ENCODE measurements at regions not wholly inside any gene's neighbourhood (a gene's known extent, or its start where the extent isn't known, plus 50 kb on each side); places are given as distances from the start of the nearest gene placed in this dataset.

DNA sequence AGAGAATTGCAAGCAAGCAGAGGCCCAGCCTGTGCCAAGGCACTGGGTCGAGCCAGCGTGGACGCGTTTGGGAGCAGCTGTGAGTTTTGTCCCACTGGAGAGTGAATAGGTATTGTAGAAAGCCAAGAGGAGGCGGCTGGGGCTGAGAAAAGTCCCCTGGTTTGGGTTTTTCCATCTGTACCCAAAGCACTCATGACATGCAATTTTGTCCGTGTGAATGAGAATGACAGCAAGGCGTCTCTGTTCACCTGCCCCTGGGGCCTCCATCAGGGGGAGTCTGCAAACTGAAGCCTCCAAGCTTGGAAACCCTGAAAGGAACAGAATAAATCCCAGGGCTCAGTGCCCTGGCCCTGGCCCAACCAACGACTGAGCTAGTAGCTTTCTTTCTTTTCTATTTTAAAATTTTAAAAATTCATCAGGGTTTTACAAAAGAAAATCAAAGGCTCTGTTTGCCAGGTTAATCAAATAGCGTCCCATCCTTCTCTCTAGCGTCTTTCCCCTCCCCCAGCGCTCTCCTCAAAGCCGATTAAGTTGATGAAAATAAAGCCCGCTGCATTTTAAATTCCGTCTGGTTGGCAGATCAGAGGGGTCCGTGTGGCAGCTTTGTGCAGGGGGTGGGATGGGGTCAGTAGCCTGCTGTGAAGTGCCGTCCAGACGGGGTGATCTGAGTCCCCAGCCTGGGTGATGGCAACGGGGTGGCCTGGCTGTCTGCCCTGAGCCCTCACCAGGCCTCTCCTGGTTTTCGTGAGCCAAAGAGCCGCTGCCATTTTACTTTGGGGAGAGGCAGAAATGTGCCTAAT lies 171.0 kb downstream of the KATNIP start:
- DNase-seq = no peak

DNA sequence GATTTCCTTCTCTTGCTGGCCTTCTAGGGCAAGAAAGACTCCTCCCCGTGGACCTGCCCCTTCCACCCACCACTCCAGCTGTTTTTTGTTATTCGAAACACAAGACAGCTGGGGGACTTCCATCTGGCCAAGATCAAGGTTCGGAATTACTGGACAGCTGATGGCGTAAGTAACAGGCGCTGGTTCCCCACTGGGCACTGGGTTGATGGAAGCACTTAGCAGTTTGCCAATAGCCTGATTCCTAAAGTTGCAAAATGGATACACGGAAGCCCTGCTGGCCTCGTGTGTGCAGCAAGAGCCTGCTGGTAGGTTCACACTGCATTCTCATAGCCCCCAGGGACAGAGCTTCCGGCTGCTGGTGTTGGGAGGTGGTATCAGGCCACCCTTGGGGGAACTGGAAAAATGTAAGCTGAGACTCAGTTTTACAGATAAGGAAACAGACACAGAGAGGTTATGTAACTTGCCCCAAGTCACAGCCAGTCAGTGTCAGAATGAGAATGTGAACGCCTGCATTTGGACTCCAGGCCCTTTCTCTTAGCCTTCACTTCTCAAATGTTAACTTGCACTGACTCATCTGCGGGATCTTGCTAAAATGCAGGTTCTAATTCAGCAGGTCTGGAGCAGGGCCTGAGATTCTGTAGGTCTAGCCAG lies 171.7 kb downstream of the KATNIP start:
- DNase-seq = no peak

DNA sequence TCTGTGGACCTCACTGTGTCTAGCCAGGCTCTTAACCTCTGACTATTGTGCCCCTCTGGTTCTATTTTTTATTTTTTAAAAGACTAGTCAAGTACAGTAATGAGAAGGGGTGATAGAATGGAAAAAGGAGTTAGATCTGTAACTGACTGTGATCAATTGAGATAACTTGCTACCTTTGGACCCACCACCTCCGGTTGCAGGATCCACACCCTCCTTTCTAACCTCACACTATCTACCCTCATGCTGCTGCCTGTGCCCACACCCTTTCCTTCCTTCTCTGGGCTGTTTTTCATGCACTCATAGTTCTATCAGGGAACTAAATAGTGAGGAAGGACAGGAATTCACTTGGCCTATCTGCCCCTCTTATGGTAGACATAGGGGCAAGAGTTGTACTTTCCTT lies 172.3 kb downstream of the KATNIP start:
- no peak for DNase-seq

DNA sequence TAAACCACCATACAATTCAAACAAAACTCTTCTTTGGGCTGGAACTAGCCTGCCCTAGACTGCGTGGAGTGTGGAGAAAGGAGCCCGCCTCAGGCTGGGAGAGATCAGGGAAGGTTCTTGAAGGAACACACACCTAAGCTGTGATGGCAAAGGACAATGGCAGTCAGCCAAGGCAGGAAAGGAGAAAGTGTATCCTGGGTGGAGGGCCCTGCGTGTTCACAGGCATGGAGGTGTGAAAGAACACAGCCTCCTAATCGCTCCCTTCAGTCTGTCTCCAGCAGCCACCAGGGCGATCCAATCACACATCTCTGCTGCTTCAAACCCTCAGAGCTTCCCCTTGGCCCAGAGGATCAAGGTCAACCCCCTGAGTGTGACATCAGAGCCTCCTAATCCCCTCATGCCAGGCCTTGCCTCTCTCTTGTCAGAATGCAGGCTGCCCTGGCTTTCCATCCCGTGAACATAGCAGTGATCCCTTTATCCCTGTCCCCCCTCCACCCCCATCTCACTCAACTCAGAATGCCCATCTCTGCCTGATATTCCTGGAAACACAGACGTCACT lies 173.0 kb downstream of the KATNIP start:
- no peak for DNase-seq

DNA sequence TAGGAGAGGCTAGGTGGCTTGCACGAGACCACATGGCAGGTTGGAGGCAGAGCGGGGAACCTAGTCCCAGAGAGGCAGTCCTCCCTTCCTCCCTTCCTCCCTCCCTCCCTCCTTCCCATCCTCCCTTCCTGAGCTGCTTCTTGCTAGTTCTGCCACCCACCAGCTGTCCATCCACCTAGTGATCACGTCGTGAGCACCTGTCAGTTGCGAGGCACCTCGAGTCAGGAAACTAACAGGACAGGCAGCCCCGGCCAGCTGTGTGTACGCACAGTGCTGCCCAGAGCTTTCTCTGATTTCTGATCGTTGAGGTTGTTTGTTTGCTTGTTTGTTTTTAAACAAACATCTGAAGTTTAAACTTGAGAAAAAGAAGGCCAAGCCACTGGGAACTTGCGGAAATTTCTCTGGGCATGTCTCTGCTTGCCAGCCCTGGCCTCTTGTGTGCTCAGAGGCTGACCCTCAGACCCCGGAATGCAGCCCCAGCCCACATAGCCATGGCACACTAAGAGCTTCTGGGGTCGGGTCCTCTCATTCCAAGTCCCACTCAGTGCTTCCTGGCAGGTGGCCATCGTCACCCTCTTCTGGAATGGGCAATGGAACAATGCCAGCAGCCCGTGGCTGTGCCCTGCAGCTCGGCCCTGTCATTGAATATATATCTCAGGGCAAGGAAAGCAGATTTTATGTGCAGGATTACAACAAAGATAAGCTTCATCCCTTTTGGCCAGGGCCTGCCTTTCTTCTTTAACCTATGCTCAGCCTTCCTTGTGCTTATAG lies 174.0 kb downstream of the KATNIP start:
- DNase-seq = peak; percentile 24

DNA sequence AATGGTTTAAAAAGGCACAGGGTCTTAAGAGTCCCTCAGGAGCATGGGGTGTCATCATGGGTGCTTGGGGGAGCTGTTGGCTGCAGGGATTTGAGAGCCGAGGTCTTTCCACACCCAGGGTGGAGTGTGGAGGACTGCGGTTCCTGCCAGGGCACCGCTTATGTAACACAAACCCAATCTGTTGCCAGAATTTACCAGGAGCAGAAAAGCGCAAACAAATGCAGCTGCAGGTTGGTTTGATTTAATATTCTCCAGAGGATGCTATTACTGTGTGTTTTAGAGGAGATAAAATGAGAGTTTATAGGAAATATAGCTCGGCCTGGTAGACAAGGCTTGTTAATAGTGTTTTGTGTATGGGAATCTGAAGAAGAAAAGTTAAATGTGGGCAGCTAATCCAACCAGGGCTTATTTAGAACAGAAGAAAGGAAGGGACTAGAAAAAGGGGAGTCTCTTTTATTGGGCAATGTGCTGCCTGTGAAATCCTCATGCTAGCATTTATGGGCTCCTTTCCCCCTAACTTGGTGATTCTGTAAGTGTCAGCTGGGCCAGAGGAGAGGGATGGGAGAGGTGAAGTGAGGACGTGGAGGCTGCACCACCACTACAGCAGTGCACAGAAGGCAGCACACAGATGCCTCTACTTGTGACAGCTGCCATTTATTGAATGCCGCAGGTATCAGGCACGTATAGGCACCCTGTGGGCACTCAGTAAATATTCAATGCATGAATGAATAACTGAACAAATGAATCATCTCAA lies 174.7 kb downstream of the KATNIP start:
- DNase-seq = no peak

DNA sequence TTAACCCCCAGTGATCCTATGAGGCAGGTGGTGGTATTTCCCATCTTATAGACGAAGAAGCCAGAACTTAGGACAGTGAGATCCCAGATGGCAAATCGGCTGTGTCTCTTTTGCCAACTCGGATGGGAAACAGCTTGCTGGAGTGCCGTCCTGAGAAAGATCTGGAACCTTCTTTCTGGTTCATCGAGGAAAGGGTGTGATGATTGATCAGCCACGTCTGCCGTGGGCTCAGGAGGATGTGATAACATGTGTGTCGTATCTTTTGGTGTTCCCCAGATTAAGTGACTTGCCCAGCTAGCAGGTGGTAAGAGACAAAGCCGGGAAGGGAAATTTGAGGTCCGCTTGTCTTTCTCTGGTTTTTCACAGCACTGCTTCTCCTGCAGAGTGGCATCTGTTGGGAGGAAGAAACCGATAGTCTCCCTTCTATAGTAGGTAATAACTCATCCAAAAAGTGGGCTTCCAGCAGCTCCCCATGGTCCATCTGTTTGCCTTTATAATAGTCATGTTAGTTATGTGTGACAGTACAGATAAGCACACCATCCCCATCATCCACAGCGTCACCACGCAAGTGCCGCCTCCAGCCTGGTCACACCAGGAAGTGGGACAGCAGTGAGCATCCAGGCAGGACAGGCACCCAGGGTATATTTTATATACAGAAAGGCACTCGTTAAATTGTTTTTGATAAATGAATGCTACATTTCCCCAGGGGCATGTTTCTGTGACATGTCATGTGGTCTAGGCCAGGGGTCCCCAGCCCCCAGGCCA lies 175.5 kb downstream of the KATNIP start:
- no peak for DNase-seq

DNA sequence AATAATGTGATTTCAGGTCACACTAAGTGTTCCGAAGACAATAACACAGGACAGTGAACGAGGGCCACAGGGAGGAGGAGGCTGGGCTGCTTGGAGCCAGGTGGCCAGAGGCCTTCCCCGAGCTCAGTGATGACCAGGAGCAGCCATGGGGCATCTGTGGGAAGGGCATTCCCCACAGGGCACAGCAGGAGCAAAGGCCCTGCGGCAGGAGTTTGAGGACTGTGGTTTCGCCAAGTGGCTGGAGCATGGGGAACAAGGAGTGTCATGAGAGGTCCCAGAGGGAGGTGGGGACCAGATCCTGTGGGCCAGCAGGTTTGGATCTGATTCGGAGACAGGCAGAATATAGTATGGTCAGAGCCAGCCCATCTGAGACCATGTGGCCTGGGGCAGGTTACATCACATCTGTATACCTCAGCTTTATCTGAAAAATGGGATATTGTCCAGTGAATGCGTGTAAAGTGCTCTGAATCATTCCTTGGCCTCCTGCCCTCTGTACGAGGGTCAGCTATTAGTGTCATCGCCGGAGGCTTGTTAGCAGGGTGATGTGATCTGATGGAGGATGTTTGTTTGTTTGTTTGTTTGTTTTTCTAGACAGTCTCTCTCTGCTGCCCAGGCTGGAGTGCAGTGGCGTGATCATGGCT lies 176.8 kb downstream of the KATNIP start:
- DNase-seq = no peak

DNA sequence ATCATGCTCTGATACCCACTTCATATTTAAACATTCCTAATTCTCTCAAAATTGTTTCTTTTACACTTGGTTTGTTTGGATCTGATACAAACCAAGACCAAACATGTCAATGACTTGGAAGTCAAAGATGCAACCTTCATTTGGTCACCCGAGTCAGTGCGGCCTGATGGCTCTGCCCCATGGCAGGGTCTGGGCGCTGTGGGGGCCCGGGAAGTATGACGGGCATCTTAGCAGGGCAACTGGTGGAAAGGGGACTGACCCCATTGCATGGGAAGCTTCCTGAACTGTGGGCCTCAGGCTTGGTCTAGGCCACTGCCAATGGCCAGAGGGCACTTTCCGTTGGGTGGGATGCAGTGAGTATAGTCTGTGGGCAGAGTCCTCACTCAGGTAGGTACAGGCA lies 178.0 kb downstream of the KATNIP start:
- DNase-seq = no peak

DNA sequence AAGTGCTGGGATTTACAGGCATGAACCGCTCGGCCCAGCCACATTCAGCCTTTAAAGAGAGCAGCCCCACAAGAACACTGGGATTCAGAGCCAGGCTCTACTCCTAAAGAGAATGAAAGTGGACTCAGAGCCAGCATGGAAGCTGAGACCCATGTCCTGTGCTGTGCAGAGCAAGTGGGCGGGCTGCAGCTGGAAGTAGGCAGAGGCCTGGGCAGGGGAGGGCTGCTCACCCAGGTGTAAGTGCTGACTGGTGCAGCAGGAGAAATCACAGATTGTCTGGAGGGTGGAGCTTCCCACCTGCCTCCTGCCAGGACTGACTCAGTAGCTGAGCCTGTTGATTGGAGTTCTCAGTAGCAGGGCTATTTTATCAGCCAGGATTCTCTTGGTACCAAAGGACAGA lies 178.7 kb downstream of the KATNIP start:
- DNase-seq = peak; percentile 6

DNA sequence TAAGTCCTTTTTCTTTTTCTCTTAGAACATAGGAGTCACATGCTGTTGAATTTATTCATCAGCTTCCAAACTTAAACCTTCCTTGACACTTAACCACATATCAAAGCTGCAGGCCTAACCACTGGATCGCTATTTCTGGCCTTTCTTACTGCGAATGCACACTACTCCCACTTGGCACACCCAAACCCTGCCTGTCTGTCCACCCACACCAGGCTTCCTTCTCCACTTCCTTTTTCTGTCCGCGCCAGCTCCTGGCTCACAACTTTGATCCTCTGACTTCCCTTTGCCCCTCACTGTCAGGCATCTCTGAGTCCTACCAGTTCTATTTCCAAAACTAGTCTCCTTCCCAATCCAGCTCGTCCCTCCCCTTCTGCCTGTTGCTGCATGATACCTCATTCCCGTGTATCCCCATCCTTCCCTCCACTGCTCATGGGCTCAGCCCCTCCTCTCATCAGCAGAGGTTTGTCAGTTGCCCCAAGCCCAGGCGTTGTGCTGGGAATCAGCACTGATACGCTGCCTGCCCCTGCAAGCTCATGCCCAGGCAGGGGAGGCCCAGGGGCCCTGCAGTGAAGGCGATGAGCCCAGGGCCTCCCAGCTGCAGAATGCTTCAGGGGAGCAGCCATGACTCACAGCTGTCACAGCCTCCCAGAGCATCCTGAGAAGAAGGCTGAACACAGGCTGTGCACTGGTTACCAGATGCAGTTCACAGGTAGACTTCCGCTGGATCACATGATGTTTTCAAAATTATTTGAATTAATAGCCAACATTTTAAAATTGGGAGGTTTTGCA lies 179.8 kb downstream of the KATNIP start:
- no peak for DNase-seq

DNA sequence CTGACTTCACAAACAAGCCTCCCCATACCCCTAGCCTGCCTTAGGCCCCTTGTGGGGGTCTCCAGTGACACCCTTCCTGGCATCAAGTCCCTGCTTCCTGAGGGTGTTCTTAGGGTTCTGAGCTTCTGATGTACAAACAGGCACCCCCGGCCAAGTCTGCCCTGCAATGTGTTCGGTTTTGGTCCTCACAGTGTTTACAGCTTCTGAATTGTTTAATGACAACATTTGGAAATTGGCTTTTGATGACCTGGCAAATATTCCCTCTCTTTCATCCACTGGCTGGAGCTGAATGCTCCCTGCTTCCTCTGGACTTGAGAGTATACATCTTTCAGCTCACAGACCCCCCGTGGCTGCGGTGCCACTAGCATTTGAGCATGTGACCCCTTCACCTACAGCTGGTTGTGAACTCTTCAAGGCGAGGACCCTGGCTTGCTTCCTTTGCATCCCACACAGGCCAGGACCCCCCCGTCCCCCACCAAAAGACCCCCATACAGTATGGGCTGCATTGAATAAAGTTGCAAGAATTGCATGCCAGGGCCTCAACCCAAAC lies 180.8 kb downstream of the KATNIP start:
- no peak for DNase-seq

DNA sequence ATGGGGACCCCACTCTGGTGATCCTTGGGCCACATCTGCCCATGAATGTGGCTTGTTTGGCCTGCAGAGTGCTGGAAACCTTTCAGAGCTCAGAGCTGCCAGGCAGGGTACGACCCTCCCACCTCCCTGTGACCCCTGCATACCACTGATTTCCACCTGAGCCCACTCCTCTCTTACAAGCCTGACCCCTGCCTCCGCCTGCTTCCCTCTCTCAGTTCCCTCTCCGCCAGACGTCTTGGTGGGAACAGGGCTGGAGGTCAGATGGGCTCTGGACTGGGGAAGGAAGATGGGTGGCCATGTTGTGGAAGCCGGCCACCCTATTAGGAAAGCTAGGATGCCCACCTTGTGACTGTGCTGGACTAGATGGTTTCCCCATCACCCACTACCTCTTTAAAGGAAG lies 185.1 kb downstream of the KATNIP start:
- no peak for DNase-seq

DNA sequence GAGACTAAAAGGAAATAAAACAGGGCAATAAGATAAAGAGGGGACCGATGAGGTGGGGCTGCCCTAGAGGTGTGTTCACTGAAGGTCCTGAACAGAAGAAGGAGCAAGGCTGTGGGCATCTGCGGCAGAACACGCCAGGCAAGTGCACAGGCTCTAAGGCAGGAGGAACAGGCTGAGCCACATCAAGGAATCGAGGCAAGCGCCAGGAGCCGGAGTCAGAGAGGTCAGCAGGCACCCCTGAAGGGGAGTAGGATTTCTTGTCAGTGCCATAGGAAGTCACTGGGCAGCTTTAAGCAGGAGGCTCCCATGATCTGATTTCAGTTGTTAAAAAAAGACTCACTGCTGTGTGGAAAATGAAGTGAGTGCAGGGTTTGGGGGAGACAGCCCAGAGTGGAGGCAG lies 186.5 kb downstream of the KATNIP start:
- no peak for DNase-seq

DNA sequence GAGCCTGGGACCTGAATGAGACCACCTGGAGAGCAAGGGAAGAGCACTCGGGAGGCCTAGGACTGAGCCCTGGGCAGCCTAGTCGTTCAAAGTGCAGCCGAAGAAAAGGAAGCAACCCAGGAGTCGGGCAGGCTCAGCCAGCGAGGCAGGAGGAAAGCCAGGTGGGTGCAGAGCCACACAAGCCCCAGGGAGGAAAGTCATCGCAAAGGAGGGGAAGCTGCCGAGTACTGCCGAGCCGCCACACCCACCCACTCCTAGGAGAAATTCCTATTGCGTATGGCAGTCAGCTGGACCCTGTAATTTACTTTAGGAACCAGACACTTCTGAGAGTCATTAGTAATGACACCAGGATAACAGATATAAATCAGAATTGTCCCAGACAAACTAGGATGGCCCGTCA lies 187.6 kb downstream of the KATNIP start:
- peak; percentile 55 for DNase-seq

Measured in NCI-H510A treated with DMSO at 0.1 percent for 48 hours (cell line).